DND-41 (cell line): ENCODE measurements at regions not wholly inside any gene's neighbourhood (a gene's known extent, or its start where the extent isn't known, plus 50 kb on each side); places are given as distances from the start of the nearest gene placed in this dataset.

Experiments
- ATAC-seq: fragments of 200-7000 bp; cut with Tn5 transposase; 3 replicates; pipeline ENCODE4 v1.9.1; 2021; ENCODE audit warnings: low read depth; ENCODE audit not compliant: insufficient read depth
- DNase-seq: peaks from one replicate; pipeline ENCODE4 v3.0.0-alpha.2; 2020
- H2AFZ ChIP-seq: 2 replicates; pipeline ENCODE4 v1.6.0; 2012; ENCODE audit warnings: low read depth, low read length
- H3K27ac ChIP-seq: 2 replicates; pipeline ENCODE4 v1.5.1; 2012; ENCODE audit warnings: low read length, inconsistent platforms
- H3K27me3 ChIP-seq: fragments of 200-600 bp; sonication (generic); 2 replicates; pipeline ENCODE4 v1.6.0; 2012; ENCODE audit warnings: low read length, mild to moderate bottlenecking, inconsistent platforms; ENCODE audit not compliant: insufficient read depth, poor library complexity
- H3K36me3 ChIP-seq: 2 replicates; pipeline ENCODE4 v1.5.1; 2012; ENCODE audit warnings: low read length, inconsistent platforms; ENCODE audit not compliant: insufficient read depth
- H3K4me1 ChIP-seq: 2 replicates; pipeline ENCODE4 v1.5.1; 2012; ENCODE audit warnings: mild to moderate bottlenecking, low read length; ENCODE audit not compliant: insufficient read depth
- H3K4me2 ChIP-seq: 2 replicates; pipeline ENCODE4 v1.6.0; 2012; ENCODE audit warnings: mild to moderate bottlenecking, moderate library complexity, low read length, inconsistent platforms; ENCODE audit not compliant: insufficient read depth
- H3K4me3 ChIP-seq, 2 experiments: fragments of 200-600 bp in 1 of 2; shearing (Covaris generic) in 1 of 2; 2 replicates each; pipeline ENCODE4 v1.5.1; 2012 to 2016; ENCODE audit warnings: inconsistent platforms in 2 of 2, low read length in 2 of 2, mild to moderate bottlenecking in 2 of 2, low read depth in 1 of 2, moderate library complexity in 1 of 2
- H3K79me2 ChIP-seq: 2 replicates; pipeline ENCODE4 v1.6.0; 2012; ENCODE audit warnings: low read length, inconsistent platforms; ENCODE audit not compliant: insufficient read depth
- H3K9ac ChIP-seq: 2 replicates; pipeline ENCODE4 v1.6.0; 2012; ENCODE audit warnings: low read depth, mild to moderate bottlenecking, inconsistent platforms, low read length, moderate library complexity
- H3K9me3 ChIP-seq: 2 replicates; pipeline ENCODE4 v1.5.1; 2012; ENCODE audit warnings: low read length, moderate library complexity, mild to moderate bottlenecking, inconsistent platforms; ENCODE audit not compliant: insufficient read depth, severe bottlenecking
- H4K20me1 ChIP-seq: 2 replicates; pipeline ENCODE4 v1.6.0; 2012; ENCODE audit warnings: low read length; ENCODE audit not compliant: insufficient read depth
- EZH2 ChIP-seq: IDR thresholded peaks from 3 replicates; pipeline ENCODE4 v1.6.1; 2012; ENCODE audit warnings: borderline replicate concordance, low read depth, mild to moderate bottlenecking, moderate library complexity, low read length, inconsistent platforms; ENCODE audit not compliant: severe bottlenecking
- TF ChIP-seq, protein P1 (sequence below): IDR thresholded peaks from 2 replicates; pipeline ENCODE4 v1.5.1; 2012; ENCODE audit warnings: borderline replicate concordance, low read length, moderate library complexity, mild to moderate bottlenecking; ENCODE audit not compliant: poor library complexity, severe bottlenecking; ENCODE audit errors: extremely low read depth

GRCh38 chr2:203789618-203790017, 78.0 kb upstream of the CTLA4 start:
- no peak for TF ChIP-seq EZH2
- TF ChIP-seq, protein P1, sequence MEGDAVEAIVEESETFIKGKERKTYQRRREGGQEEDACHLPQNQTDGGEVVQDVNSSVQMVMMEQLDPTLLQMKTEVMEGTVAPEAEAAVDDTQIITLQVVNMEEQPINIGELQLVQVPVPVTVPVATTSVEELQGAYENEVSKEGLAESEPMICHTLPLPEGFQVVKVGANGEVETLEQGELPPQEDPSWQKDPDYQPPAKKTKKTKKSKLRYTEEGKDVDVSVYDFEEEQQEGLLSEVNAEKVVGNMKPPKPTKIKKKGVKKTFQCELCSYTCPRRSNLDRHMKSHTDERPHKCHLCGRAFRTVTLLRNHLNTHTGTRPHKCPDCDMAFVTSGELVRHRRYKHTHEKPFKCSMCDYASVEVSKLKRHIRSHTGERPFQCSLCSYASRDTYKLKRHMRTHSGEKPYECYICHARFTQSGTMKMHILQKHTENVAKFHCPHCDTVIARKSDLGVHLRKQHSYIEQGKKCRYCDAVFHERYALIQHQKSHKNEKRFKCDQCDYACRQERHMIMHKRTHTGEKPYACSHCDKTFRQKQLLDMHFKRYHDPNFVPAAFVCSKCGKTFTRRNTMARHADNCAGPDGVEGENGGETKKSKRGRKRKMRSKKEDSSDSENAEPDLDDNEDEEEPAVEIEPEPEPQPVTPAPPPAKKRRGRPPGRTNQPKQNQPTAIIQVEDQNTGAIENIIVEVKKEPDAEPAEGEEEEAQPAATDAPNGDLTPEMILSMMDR: no peak
- Histone ChIP-seq H3K9ac (no peak overlapping the region), H3K79me2 (no peaks in the 10 kb centered on the region), H3K4me3 (no peak overlapping the region), H2AFZ (no peak overlapping the region), H3K4me1 (peaks cover 13% of the 10 kb centered on the region), H3K27me3 (no peaks in the 10 kb centered on the region), H3K27ac (no peak overlapping the region), H3K4me2 (no peak overlapping the region), H3K36me3 (no peaks in the 10 kb centered on the region), H3K9me3 (no peaks in the 10 kb centered on the region), H4K20me1 (no peaks in the 10 kb centered on the region)
- no peak for ATAC-seq
- no peak for DNase-seq

- H3K79me2 ChIP-seq: no peaks in the 10 kb centered on the region
- no peaks in the 10 kb centered on the region for H3K36me3 ChIP-seq
- H3K27me3 ChIP-seq: no peaks in the 10 kb centered on the region
- no peak for ATAC-seq
- H3K9ac ChIP-seq: no peak overlapping the region
- TF ChIP-seq, protein P1: no peak
- no peak for TF ChIP-seq EZH2
- H3K4me3 ChIP-seq: no peak overlapping the region
- H3K27ac ChIP-seq: no peak overlapping the region
- H2AFZ ChIP-seq: no peak overlapping the region
- peaks cover 13% of the 10 kb centered on the region for H3K4me1 ChIP-seq
- no peak for DNase-seq
- H4K20me1 ChIP-seq: no peaks in the 10 kb centered on the region
- no peak overlapping the region for H3K4me2 ChIP-seq
- H3K9me3 ChIP-seq: no peaks in the 10 kb centered on the region
Observed at GRCh38 chr2:203790134-203790852, 77.3 kb upstream of the CTLA4 start.

GRCh38 chr2:203796248-203797010, 71.1 kb upstream of the CTLA4 start:
- no peaks in the 10 kb centered on the region for H3K27me3 ChIP-seq
- H3K79me2 ChIP-seq: no peaks in the 10 kb centered on the region
- H3K4me3 ChIP-seq: no peak overlapping the region
- ATAC-seq: no peak
- H4K20me1 ChIP-seq: no peaks in the 10 kb centered on the region
- H3K36me3 ChIP-seq: no peaks in the 10 kb centered on the region
- no peaks in the 10 kb centered on the region for H3K4me1 ChIP-seq
- no peak for TF ChIP-seq EZH2
- TF ChIP-seq, protein P1: no peak
- no peak for DNase-seq
- no peak overlapping the region for H3K4me2 ChIP-seq
- H2AFZ ChIP-seq: no peak overlapping the region
- no peaks in the 10 kb centered on the region for H3K9me3 ChIP-seq
- no peak overlapping the region for H3K27ac ChIP-seq
- H3K9ac ChIP-seq: no peak overlapping the region
